ENCODE measurements at regions not wholly inside any gene's neighbourhood (a gene's known extent, or its start where the extent isn't known, plus 50 kb on each side); places are given as distances from the start of the nearest gene placed in this dataset.

GRCh38 chr11:87405356-87405755 is 367.6 kb downstream of the TMEM135 start:
- TF ChIP-seq, protein P1, sequence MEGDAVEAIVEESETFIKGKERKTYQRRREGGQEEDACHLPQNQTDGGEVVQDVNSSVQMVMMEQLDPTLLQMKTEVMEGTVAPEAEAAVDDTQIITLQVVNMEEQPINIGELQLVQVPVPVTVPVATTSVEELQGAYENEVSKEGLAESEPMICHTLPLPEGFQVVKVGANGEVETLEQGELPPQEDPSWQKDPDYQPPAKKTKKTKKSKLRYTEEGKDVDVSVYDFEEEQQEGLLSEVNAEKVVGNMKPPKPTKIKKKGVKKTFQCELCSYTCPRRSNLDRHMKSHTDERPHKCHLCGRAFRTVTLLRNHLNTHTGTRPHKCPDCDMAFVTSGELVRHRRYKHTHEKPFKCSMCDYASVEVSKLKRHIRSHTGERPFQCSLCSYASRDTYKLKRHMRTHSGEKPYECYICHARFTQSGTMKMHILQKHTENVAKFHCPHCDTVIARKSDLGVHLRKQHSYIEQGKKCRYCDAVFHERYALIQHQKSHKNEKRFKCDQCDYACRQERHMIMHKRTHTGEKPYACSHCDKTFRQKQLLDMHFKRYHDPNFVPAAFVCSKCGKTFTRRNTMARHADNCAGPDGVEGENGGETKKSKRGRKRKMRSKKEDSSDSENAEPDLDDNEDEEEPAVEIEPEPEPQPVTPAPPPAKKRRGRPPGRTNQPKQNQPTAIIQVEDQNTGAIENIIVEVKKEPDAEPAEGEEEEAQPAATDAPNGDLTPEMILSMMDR (IDR thresholded peaks at IDR 0.05; ENCODE audit: insufficient read depth, low read depth, low read length), result no peak
- TF ChIP-seq EZH2 (IDR thresholded peaks at IDR 0.05; ENCODE audit: insufficient read depth, low read length), result no peak
